Central memory CD4-positive, alpha-beta T cell (primary cell): ENCODE measurements at regions not wholly inside any gene's neighbourhood (a gene's known extent, or its start where the extent isn't known, plus 50 kb on each side); places are given as distances from the start of the nearest gene placed in this dataset.
"Not testable (repeated sequence)": the region's sequence is repeated elsewhere in the genome, so short reads cannot be mapped to it uniquely, and the experiment has no call there.

ENCODE experiments used
- DNase-seq: peaks from one replicate; pipeline ENCODE4 v3.0.0; 2022

DNA sequence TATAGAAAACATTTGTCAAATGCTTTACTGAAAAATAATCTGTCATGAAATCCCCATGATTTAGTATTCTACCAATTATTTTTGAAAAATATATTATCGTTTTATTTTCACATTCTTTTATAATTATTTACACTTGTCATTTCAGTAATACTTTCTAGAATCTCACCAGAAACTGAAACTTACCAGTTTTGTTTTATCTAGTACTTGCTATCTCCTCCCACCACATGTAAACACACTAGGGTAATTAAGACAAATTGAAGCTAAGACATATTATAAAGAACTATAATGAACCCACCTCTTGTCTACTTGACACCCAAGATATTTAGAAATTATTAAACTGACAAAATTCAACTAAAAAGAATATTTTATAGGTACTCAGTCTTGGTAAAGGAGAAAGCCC, 51.5 kb upstream of the GRM3 start:
- DNase-seq: no peak

DNA sequence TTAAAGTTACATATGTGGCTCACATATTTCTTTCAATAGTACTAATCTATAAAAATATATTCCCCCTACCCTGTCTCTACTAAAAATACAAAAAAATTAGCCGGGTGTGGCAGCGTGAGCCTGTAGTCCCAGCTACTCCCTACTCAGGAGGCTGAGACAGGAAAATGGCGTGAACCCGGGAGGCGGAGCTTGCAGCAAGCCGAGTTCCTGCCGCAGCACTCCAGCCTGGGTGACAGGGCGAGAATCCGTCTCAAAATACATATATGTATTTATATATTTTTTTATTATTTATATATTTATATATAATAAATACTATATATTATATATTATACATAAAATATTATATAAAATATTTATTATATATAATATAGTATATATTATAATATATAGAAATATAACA, 69.7 kb upstream of the GRM3 start:
- DNase-seq: no peak

DNA sequence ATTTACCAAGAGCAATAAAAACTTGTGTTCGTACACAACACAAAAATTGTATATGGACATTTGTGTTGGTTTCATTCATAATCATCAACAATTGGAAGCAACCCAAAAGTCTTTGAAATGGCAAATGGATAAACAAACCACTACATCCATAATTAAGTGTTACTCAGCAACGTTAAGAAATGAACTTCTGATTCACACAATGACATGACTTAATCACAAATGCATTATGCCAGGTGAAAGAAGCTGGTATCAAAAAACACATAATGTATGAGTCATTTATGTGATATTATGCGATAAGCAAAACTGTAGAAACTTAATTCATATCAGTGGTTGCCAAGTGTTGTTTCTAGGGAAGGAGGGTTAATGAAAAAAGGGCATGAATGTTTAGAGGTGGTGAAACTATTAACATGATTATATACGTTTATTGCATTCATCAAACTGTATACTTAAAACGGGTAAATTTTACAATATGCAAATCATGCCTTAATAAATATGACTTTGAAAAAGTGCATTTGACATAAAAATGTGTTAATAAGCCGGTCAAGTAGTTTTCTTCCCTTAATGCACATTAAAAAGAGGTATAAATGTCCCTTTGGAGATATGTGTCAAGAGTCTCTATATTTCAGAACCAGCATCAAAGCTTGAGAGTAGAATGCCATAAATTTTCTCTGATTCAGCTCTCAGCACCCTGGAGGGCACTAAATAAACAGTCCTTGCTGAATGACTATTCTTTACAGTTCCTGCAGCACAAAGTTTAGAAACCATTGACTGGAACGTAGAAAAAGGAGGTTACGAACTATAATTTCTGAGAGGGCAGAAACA, 84.8 kb upstream of the GRM3 start:
- DNase-seq: no peak

DNA sequence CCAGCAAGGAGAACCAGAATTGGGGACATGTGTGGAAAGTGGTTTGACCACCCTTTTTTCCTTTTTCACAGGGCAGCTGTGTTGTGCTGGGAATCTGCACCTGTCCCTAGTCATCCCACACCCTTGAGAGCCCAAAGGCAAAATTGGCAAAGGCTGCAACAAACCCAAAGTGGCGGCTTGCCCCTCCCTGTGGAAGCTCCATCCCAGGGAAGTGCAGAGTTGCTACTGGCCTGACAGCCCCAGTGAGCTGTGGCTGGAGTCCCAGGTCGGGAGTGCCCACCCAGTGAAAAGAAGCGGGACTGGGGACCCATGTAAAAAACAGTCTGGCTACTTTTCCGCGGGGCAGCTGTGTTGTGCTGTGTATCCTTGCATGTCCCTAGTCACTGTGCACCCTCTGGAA, 109.1 kb upstream of the GRM3 start:
- DNase-seq: no peak

- no peak for DNase-seq
These were observed 139.5 kb upstream of the GRM3 start for GRCh38 chr7:86504229-86504628.

- no peak for DNase-seq
These were observed 143.7 kb upstream of the GRM3 start for GRCh38 chr7:86499986-86500385.

- no peak for DNase-seq
These were observed 157.9 kb upstream of the GRM3 start for GRCh38 chr7:86485827-86486226.

DNA sequence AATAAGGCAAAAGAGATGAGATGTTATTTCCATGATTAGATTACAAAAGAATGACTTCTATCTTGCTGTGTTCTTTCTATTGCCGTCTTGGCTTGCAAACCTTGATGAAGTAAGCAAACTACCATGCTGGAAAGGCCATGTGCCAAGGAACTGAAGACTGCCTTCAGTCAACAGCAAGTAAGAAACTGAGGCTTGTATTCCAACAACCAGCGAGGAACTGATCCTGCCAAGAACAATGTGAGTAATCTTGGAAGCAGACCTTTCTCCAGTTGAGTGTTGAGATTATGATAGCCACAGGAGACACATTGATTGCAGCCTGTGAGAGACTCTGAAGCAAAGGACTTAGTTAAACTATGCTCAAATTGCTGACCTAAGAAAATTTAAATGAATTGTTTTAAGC, 164.6 kb upstream of the GRM3 start:
- DNase-seq: no peak

DNA sequence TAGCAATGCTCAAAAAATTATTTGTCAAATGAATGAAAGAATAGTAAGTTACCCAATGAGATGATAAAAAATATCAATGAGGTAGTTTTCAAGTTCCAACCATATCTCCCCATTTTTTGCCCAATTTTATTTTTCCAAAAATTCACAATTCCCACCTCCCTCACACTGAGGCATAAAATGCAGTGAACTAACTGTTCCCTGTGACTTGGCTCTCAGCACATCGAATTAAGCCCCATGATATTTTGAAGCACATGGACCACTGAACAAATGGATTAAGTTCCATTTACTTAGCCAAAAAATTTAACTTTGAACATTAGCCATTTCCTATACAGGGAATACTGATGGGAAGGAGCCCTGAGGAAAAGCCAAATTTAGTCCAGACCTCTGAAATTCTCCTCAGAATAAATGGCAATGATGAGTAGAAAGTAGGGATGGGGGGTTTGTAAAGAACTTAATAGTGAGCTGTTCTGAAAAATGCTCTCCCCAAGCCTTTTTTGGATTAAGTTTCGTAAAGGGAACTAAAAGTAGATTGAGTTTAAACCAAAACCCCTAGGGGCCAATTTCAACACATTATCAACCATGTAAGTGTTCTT, 166.3 kb upstream of the GRM3 start:
- DNase-seq: no peak

- DNase-seq: no peak
These were observed 172.9 kb upstream of the GRM3 start for GRCh38 chr7:86470763-86471162.

DNA sequence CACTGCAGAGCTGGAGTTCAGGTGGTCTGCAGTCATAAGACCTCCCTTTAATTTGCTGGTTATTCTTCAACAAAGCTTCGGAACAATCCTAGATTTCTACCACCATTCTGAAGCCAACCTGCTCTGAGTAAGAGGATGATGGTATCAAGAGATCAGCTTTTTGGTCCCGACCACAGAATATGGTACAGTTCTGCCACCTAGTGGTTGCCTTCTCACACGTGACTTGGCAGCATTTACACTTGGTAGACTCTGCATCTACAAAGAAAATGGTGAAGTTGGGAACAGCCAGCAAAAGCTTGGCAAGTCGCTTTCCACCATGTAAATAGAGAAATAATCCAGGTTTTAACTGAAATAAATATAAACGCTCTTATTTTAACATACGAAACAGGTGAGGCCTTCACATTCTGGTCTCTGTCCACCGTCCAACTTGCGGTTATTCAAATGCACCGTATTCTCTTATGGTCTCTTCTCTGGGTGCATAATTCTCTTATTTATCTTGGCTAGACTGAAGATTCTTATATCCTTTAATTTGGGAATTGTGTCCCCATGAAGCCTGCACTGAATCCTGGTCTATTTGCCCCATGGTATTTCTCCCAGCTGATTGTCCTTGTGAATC, 173.9 kb upstream of the GRM3 start:
- no peak for DNase-seq

GRCh38 chr7:86454753-86455152, 189.0 kb upstream of the GRM3 start:
- no peak for DNase-seq

DNA sequence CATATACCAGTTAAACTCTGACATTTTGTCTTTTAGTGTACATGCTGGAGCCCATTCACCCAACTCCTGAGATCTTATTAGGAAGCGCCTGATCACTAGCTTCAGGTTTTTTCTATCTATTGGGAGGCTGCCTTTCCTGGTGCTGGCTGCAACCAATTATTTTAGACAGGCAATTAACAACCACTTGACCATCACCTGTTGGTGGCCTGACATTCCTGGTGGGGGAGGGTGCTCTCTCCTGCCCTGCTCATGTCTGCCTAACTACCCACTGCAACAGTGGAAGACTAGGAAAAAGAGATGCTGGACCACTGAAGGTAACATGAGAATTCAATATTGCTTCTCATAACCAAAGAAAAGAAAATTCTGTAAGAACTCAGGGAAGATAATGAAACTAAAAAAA, 190.3 kb upstream of the GRM3 start:
- DNase-seq: no peak

- no peak for DNase-seq
These were observed 194.9 kb upstream of the GRM3 start for GRCh38 chr7:86448856-86449255.

DNA sequence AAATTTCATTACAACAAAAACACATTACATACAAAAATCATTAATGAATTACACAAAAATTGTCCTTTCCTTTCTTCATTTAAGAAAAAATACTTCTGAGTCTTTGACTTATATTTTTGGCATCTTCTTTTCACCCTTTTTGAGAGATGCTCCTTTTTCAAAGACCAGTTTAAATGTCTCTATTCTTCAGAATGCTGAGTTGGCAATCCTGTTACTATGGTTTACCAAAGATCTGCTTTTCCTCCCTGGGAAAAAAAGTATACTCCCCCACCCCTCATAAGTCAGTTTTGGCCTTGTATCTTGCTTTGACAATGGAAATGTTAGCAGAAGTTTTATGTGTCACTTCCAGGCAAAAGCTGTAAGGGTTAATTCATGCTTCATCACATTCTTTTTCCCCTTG, 198.4 kb upstream of the GRM3 start:
- DNase-seq: no peak

DNA sequence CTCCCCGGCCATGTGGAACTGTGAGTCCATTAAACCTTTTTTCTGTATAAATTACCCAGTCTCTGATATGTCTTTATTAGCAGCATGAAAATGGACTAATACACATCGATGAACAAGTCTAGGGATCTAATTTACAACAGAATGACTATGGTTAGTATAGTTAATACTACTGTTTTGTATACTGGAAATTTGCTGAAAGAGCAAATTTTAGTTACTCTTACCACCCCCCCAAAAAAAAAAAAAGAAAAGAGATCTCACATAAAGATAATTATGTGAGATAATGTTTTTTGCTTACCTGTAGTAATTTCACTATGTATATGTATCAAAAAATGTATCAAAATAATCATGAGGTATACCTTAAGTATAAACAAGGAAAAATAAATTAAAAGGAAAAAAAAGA, 199.5 kb upstream of the GRM3 start:
- no peak for DNase-seq

DNA sequence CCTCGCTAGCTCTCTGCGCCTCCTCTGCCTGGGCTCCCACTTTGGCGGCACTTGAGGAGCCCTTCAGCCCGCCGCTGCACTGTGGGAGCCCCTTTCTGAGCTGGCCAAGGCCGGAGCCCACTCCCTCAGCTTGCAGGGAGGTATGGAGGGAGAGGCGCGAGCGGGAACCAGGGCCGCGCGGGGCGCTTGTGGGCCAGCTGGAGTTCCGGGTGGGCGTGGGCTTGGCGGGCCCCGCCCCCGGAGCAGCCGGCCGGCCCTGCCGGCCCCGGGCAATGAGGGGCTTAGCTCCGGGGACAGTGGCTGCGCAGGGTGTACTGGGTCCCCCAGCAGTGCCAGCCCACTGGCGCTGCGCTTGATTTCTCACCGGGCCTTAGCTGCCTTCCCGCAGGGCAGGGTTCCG, 203.3 kb upstream of the GRM3 start:
- DNase-seq: not testable (repeated sequence)

DNA sequence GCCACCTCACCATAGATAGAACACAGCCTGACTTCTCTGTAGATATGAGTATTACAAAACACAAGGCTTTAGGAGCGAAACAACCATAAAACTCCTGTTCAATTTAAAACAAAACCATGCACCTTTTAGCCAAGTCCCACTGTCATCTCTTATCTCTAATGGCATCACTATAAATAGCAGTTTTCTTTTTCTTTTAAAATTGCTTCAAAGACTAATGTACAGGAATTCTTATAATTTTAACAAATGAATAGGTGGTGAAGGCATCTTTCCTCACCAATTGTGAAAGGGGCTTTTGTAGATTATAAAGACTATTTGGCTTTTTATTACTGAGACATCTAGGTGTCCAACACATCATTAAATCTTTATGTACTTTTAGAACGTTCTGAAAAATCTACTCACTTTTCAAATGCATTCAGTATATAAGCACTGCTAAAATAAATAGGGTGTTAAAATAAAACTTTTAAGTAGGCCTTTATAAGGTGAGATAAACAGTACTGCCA, 205.7 kb upstream of the GRM3 start:
- no peak for DNase-seq

- DNase-seq: no peak
These were observed 211.9 kb upstream of the GRM3 start for GRCh38 chr7:86431761-86432160.

GRCh38 chr7:86411814-86412213, 231.9 kb upstream of the GRM3 start:
- no peak for DNase-seq

DNA sequence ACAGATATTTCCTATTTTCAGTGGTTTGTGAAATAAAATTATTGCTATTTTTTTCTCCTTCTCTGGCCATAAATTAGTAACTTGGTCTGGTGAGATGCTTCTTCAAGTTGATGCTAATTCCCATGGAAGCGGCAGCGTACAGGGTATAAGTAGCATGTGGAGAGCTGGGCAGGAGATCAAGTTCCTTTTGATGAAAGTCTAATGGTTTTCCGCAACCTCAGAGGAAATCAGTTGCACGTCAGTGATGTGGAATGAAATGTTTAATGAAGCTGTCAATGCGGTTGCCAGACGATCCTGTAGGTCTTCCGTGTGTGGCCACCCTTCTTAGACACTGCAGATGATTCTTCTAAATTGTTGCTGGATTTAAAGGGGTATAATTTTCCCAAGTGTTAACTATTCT, 236.4 kb upstream of the GRM3 start:
- no peak for DNase-seq

DNA sequence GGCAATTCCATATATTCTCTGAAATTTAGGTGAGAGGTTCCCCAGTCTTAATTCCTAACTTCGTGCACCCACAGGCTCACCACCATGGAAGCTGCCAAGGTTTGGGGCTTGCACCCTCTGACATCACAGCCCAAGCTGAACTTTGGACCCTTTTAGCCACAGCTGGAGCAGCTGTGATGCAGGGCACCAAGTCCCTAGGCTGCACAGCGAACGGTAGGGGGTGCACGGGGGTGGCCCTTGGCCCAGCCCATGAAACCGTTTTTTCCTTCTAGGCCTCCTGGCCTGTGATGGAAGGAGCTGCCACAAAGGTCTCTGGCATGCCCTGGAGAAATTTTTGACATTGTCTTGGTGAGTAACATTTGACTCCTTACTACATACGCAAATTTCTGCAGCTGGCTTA, 251.9 kb upstream of the GRM3 start:
- no peak for DNase-seq

DNA sequence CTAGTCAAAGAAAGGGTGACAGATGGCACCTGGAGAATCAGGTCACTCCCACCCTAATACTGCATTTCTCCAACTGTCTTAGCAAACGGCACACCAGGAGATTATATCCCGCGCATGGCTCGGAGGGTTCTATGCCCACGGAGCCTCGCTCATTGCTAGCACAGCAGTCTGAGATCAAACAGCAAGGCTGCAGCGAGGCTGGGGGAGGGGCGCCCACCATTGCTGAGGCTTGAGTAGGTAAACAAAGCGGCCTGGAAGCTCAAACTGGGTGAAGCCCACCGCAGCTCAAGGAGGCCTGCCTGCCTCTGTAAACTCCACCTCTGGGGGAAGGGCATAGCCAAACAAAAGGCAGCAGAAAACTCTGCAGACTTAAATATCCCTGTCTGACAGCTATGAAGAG, 268.1 kb upstream of the GRM3 start:
- DNase-seq: not testable (repeated sequence)

DNA sequence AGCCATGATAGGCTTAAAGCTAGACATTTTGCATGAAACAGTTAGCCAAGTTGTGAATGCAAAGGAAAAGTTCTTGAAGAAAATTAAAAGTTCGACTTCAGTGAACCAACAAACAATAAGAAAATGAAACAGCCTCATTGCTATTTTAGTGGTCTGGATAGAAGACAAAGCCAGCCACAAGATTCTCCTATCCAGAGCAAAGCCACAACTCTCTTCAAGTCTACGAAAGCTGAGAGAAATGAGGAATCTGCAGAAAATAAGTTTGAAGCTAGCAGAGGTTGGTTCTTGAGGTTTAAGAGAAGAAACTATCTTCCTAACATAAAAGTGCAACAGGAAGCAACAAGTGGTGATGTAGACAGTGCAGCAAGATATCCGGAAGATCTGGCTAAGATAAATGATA, 271.4 kb upstream of the GRM3 start:
- no peak for DNase-seq
